ENCODE measurements at regions not wholly inside any gene's neighbourhood (a gene's known extent, or its start where the extent isn't known, plus 50 kb on each side); places are given as distances from the start of the nearest gene placed in this dataset.
A peak's percentile ranks its signal among the peaks of the same experiment; 100 is the strongest.
"Not testable (repeated sequence)": the region's sequence is repeated elsewhere in the genome, so short reads cannot be mapped to it uniquely, and the experiment has no call there.

GRCh38 chr21:14040386-14040785, 170.4 kb downstream of the LIPI start:
- Histone ChIP-seq H2AFZ (ENCODE audit: insufficient read depth, low read length, poor library complexity) (no peak overlapping the region), H3K14ac (ENCODE audit: low read length) (no peak overlapping the region), H3K27ac (ENCODE audit: low read depth, low read length) (no peak overlapping the region), H2BK5ac (ENCODE audit: low read depth, low read length, poor library complexity) (no peak overlapping the region), H3K36me3 (ENCODE audit: control insufficient read depth in 1 of 2, insufficient read depth in 2 of 2, low read length in 2 of 2) (no peaks in the 10 kb centered on the region), H3K4me2 (ENCODE audit: low read length) (no peak overlapping the region), H3K4me3 (ENCODE audit: low read depth, low read length) (no peak overlapping the region), H3K18ac (ENCODE audit: low read length) (no peak overlapping the region), H2AK5ac (ENCODE audit: low read length) (no peak overlapping the region), H3K79me1 (ENCODE audit: low read length) (no peaks in the 10 kb centered on the region), H3K4me1 (ENCODE audit: control insufficient read depth in 1 of 2, insufficient read depth in 2 of 2, low read length in 2 of 2) (no peaks in the 10 kb centered on the region), H4K12ac (ENCODE audit: low read depth, low read length) (no peak overlapping the region), H4K8ac (ENCODE audit: low read depth, low read length) (no peak overlapping the region), H3K9me3 (ENCODE audit: insufficient read depth, low read depth, low read length) (no peaks in the 10 kb centered on the region), H2BK12ac (ENCODE audit: low read length) (no peak overlapping the region), H3K23ac (ENCODE audit: low read length) (no peak overlapping the region), H4K91ac (ENCODE audit: low read depth, low read length) (no peak overlapping the region), H2BK120ac (ENCODE audit: insufficient read depth, low read length, poor library complexity) (no peak overlapping the region), H3K79me2 (ENCODE audit: control insufficient read depth, insufficient read depth, low read length, poor library complexity) (peaks cover 6% of the 10 kb centered on the region), H3K27me3 (ENCODE audit: insufficient read depth, low read length) (no peaks in the 10 kb centered on the region), H3K9ac (ENCODE audit: low read length) (no peak overlapping the region), H3K4ac (ENCODE audit: low read depth, low read length) (no peak overlapping the region)
- DNase-seq = no peak
- no CpG with 5 or more reads among the region's 2 CpGs for WGBS (ENCODE audit: extremely low coverage, insufficient coverage, insufficient read length)

GRCh38 chr21:14028619-14029018, 182.1 kb downstream of the LIPI start:
- H4K8ac ChIP-seq (ENCODE audit: low read depth, low read length); H4K91ac ChIP-seq (ENCODE audit: low read depth, low read length); H2AK5ac ChIP-seq (ENCODE audit: low read length); H3K79me1 ChIP-seq (ENCODE audit: low read length); H3K4me3 ChIP-seq (ENCODE audit: low read depth, low read length); H2BK5ac ChIP-seq (ENCODE audit: low read depth, low read length, poor library complexity); H3K14ac ChIP-seq (ENCODE audit: low read length); H2AFZ ChIP-seq (ENCODE audit: insufficient read depth, low read length, poor library complexity); H3K23ac ChIP-seq (ENCODE audit: low read length); DNase-seq; H3K4ac ChIP-seq (ENCODE audit: low read depth, low read length); H4K12ac ChIP-seq (ENCODE audit: low read depth, low read length); H3K9me3 ChIP-seq (ENCODE audit: insufficient read depth, low read depth, low read length); H3K79me2 ChIP-seq (ENCODE audit: control insufficient read depth, insufficient read depth, low read length, poor library complexity); H2BK12ac ChIP-seq (ENCODE audit: low read length); H2BK120ac ChIP-seq (ENCODE audit: insufficient read depth, low read length, poor library complexity); H3K36me3 ChIP-seq (ENCODE audit: control insufficient read depth in 1 of 2, insufficient read depth in 2 of 2, low read length in 2 of 2); H3K27ac ChIP-seq (ENCODE audit: low read depth, low read length); H3K27me3 ChIP-seq (ENCODE audit: insufficient read depth, low read length); H3K4me1 ChIP-seq (ENCODE audit: control insufficient read depth in 1 of 2, insufficient read depth in 2 of 2, low read length in 2 of 2); H3K9ac ChIP-seq (ENCODE audit: low read length); H3K18ac ChIP-seq (ENCODE audit: low read length): not testable (repeated sequence)
- peak overlapping the region; percentile 39 for H3K4me2 ChIP-seq (ENCODE audit: low read length)
- WGBS (ENCODE audit: extremely low coverage, insufficient coverage, insufficient read length) = no CpG with 5 or more reads among the region's 2 CpGs

GRCh38 chr21:14027235-14027869, 183.4 kb downstream of the LIPI start:
- H4K8ac ChIP-seq (ENCODE audit: low read depth, low read length); H2BK120ac ChIP-seq (ENCODE audit: insufficient read depth, low read length, poor library complexity); H3K9ac ChIP-seq (ENCODE audit: low read length); H2BK12ac ChIP-seq (ENCODE audit: low read length); H3K36me3 ChIP-seq (ENCODE audit: control insufficient read depth in 1 of 2, insufficient read depth in 2 of 2, low read length in 2 of 2); H3K79me1 ChIP-seq (ENCODE audit: low read length); H3K9me3 ChIP-seq (ENCODE audit: insufficient read depth, low read depth, low read length); H2AK5ac ChIP-seq (ENCODE audit: low read length); H3K79me2 ChIP-seq (ENCODE audit: control insufficient read depth, insufficient read depth, low read length, poor library complexity); H3K4me1 ChIP-seq (ENCODE audit: control insufficient read depth in 1 of 2, insufficient read depth in 2 of 2, low read length in 2 of 2); H2BK5ac ChIP-seq (ENCODE audit: low read depth, low read length, poor library complexity); H3K27me3 ChIP-seq (ENCODE audit: insufficient read depth, low read length); H3K18ac ChIP-seq (ENCODE audit: low read length); H3K23ac ChIP-seq (ENCODE audit: low read length): not testable (repeated sequence)
- Histone ChIP-seq H4K91ac (ENCODE audit: low read depth, low read length) (peak overlapping the region; percentile 43), H3K14ac (ENCODE audit: low read length) (peak overlapping the region; percentile 44), H2AFZ (ENCODE audit: insufficient read depth, low read length, poor library complexity) (peak overlapping the region; percentile 59), H3K4me2 (ENCODE audit: low read length) (peak overlapping the region; percentile 58), H4K12ac (ENCODE audit: low read depth, low read length) (peak overlapping the region; percentile 44), H3K4ac (ENCODE audit: low read depth, low read length) (peak overlapping the region; percentile 47), H3K27ac (ENCODE audit: low read depth, low read length) (peak overlapping the region; percentile 64), H3K4me3 (ENCODE audit: low read depth, low read length) (peak overlapping the region; percentile 85)
- WGBS (ENCODE audit: extremely low coverage, insufficient coverage, insufficient read length) = no CpG with 5 or more reads among the region's 37 CpGs
- DNase-seq = peak; percentile 69 to 80

- not testable (repeated sequence) for H3K79me2 ChIP-seq (ENCODE audit: control insufficient read depth, insufficient read depth, low read length, poor library complexity); H2AK5ac ChIP-seq (ENCODE audit: low read length); H3K14ac ChIP-seq (ENCODE audit: low read length); H3K36me3 ChIP-seq (ENCODE audit: control insufficient read depth in 1 of 2, insufficient read depth in 2 of 2, low read length in 2 of 2); H2BK120ac ChIP-seq (ENCODE audit: insufficient read depth, low read length, poor library complexity); H3K4me2 ChIP-seq (ENCODE audit: low read length); H3K27me3 ChIP-seq (ENCODE audit: insufficient read depth, low read length); H3K9ac ChIP-seq (ENCODE audit: low read length); H3K9me3 ChIP-seq (ENCODE audit: insufficient read depth, low read depth, low read length); DNase-seq; H2BK5ac ChIP-seq (ENCODE audit: low read depth, low read length, poor library complexity); H3K23ac ChIP-seq (ENCODE audit: low read length); H4K12ac ChIP-seq (ENCODE audit: low read depth, low read length); H3K18ac ChIP-seq (ENCODE audit: low read length); H3K4ac ChIP-seq (ENCODE audit: low read depth, low read length); H4K91ac ChIP-seq (ENCODE audit: low read depth, low read length); H2AFZ ChIP-seq (ENCODE audit: insufficient read depth, low read length, poor library complexity); H2BK12ac ChIP-seq (ENCODE audit: low read length); H3K27ac ChIP-seq (ENCODE audit: low read depth, low read length); H4K8ac ChIP-seq (ENCODE audit: low read depth, low read length); H3K4me3 ChIP-seq (ENCODE audit: low read depth, low read length); H3K4me1 ChIP-seq (ENCODE audit: control insufficient read depth in 1 of 2, insufficient read depth in 2 of 2, low read length in 2 of 2); H3K79me1 ChIP-seq (ENCODE audit: low read length)
- WGBS (ENCODE audit: extremely low coverage, insufficient coverage, insufficient read length) = no CpG with 5 or more reads among the region's 2 CpGs
These were observed 190.6 kb downstream of the LIPI start for GRCh38 chr21:14020108-14020507.

Measured in trophoblast cell (in vitro differentiated cells and primary cell).